ENCODE measurements at regions not wholly inside any gene's neighbourhood (a gene's known extent, or its start where the extent isn't known, plus 50 kb on each side); places are given as distances from the start of the nearest gene placed in this dataset.
"Not testable (repeated sequence)": the region's sequence is repeated elsewhere in the genome, so short reads cannot be mapped to it uniquely, and the experiment has no call there.

- Histone ChIP-seq H3K36me3 (replicated peaks in 1 of 2) (no peaks in the 10 kb centered on the region), H3K27ac (no peak overlapping the region), H3K4me3 (no peak overlapping the region), H3K27me3 (no peaks in the 10 kb centered on the region), H3K4me1 (replicated peaks in 1 of 2) (no peaks in the 10 kb centered on the region), H3K9me3 (replicated peaks in 1 of 3) (no peaks in the 10 kb centered on the region)
- intact Hi-C loops (cut with DNase I), result no loop called here
- WGBS, 4 donors, result 11 to 46% (median 26%) methylated on average over 1 to 7 of the region's 7 CpGs
- no peak for DNase-seq
- TF ChIP-seq POLR2A (IDR thresholded peaks at IDR 0.05), result no peak
- TF ChIP-seq CTCF (IDR thresholded peaks at IDR 0.05), result no peak
Measured at GRCh38 chr14:106024983-106025604, 498.7 kb downstream of the TMEM121 start.

- TF ChIP-seq CTCF (IDR thresholded peaks at IDR 0.05) (no peak), POLR2A (IDR thresholded peaks at IDR 0.05) (no peak)
- no peak for DNase-seq
- no peaks in the 10 kb centered on the region for H3K36me3 ChIP-seq (replicated peaks in 1 of 2)
- intact Hi-C loops (cut with DNase I), result no loop called here
- 31 to 45% (median 36%) methylated on average over 4 to 6 of the region's 6 CpGs for WGBS, 4 donors
- no peak overlapping the region for H3K27ac ChIP-seq
- H3K4me3 ChIP-seq, result no peak overlapping the region
- H3K27me3 ChIP-seq, result no peaks in the 10 kb centered on the region
- H3K9me3 ChIP-seq (replicated peaks in 1 of 3), result no peaks in the 10 kb centered on the region
- H3K4me1 ChIP-seq (replicated peaks in 1 of 2), result no peaks in the 10 kb centered on the region
Measured at GRCh38 chr14:106026026-106026425, 499.6 kb downstream of the TMEM121 start.

- intact Hi-C loops (cut with DNase I); H3K9me3 ChIP-seq (replicated peaks in 1 of 3); H3K27me3 ChIP-seq; H3K36me3 ChIP-seq (replicated peaks in 1 of 2); H3K4me3 ChIP-seq; DNase-seq; H3K27ac ChIP-seq; H3K4me1 ChIP-seq (replicated peaks in 1 of 2): not testable (repeated sequence)
- WGBS, 4 donors, result 63 to 77% (median 74%) methylated on average over 4 to 6 of the region's 6 CpGs
Measured at GRCh38 chr14:106027759-106028158, 501.4 kb downstream of the TMEM121 start.

DNA sequence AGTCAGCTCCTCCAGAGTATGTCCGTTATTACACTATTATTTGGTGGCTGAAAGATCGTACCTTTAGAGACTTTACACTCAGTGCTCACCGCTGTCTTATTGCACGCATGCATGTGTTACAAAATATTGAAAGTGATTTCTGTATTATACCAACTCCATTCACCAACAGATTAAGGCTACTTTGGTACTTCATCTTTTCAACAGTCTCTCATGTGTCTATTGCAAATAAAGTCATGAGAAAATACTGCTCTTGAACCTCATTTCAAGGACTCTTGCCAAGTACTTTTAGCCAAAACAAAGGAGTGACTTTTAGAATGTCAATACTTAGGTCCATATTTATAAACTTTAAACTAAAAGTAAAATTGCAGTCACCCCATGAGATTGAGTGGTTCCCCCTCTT lies 503.6 kb downstream of the TMEM121 start:
- Histone ChIP-seq H3K27me3 (peaks cover 8% of the 10 kb centered on the region), H3K4me1 (replicated peaks in 1 of 2) (no peaks in the 10 kb centered on the region), H3K36me3 (replicated peaks in 1 of 2) (no peaks in the 10 kb centered on the region), H3K9me3 (replicated peaks in 1 of 3) (no peaks in the 10 kb centered on the region), H3K27ac (no peak overlapping the region), H3K4me3 (no peak overlapping the region)
- no peak for TF ChIP-seq POLR2A (IDR thresholded peaks at IDR 0.05)
- no peak for TF ChIP-seq CTCF (IDR thresholded peaks at IDR 0.05)
- WGBS, 4 donors, result 69 to 77% (median 74%) methylated on average over 4 of the region's 4 CpGs
- DNase-seq, result no peak
- intact Hi-C loops (cut with DNase I), result no loop called here

- no peak overlapping the region for H3K27ac ChIP-seq
- 62 to 76% (median 71%) methylated on average over 6 of the region's 6 CpGs for WGBS, 4 donors
- DNase-seq, result no peak
- H3K4me3 ChIP-seq, result no peak overlapping the region
- no peaks in the 10 kb centered on the region for H3K9me3 ChIP-seq (replicated peaks in 1 of 3)
- no peaks in the 10 kb centered on the region for H3K36me3 ChIP-seq (replicated peaks in 1 of 2)
- intact Hi-C loops (cut with DNase I), result no loop called here
- H3K27me3 ChIP-seq, result peaks cover 19% of the 10 kb centered on the region
- no peak for TF ChIP-seq CTCF (IDR thresholded peaks at IDR 0.05)
- TF ChIP-seq POLR2A (IDR thresholded peaks at IDR 0.05), result no peak
- H3K4me1 ChIP-seq (replicated peaks in 1 of 2), result no peaks in the 10 kb centered on the region
Measured at GRCh38 chr14:106037380-106037779, 511.0 kb downstream of the TMEM121 start.
